Natural killer cell (primary cell): ENCODE measurements at regions not wholly inside any gene's neighbourhood (a gene's known extent, or its start where the extent isn't known, plus 50 kb on each side); places are given as distances from the start of the nearest gene placed in this dataset.

Source experiments
- ATAC-seq, 3 donors: fragments of 150-1000 bp in 2 of 3; fragments of 200-7000 bp in 1 of 3; cut with Tn5 transposase; 1 replicate in 1 of 3; 2 replicates in 2 of 3; pipeline ENCODE4 v1.10.0; 2021; ENCODE audit warnings: mild to moderate bottlenecking in 2 of 3, moderate library complexity in 2 of 3
- DNase-seq, 2 donors: peaks; one replicate each; pipeline versions ENCODE4 v3.0.0 to v3.0.0-alpha.2; 2013 to 2021; ENCODE audit warnings: mixed read lengths in 1 of 2
- H3K27ac ChIP-seq: one replicate; pipeline ENCODE4 v1.5.1; 2013; ENCODE audit warnings: mild to moderate bottlenecking, low read length
- H3K27me3 ChIP-seq: one replicate; pipeline ENCODE4 v1.6.1; 2013; ENCODE audit warnings: low read length; ENCODE audit not compliant: control insufficient read depth, insufficient read depth
- H3K36me3 ChIP-seq: one replicate; pipeline ENCODE4 v1.6.1; 2013; ENCODE audit warnings: low read length; ENCODE audit not compliant: control insufficient read depth, insufficient read depth
- H3K4me1 ChIP-seq: one replicate; pipeline ENCODE4 v1.6.1; 2013; ENCODE audit warnings: low read length; ENCODE audit not compliant: control insufficient read depth, insufficient read depth
- H3K4me3 ChIP-seq: one replicate; pipeline ENCODE4 v1.5.1; 2013; ENCODE audit warnings: low read length
- H3K9me3 ChIP-seq: one replicate; pipeline ENCODE4 v1.6.1; 2013; ENCODE audit warnings: low read length; ENCODE audit not compliant: control insufficient read depth, insufficient read depth
- H3K27ac Mint-ChIP-seq, 2 donors: one replicate each; pipeline ENCODE4 v1.8.0; 2022; ENCODE audit warnings: mild to moderate bottlenecking in 2 of 2, mixed read lengths in 2 of 2, moderate library complexity in 1 of 2
- H3K27me3 Mint-ChIP-seq, 2 donors: one replicate each; pipeline ENCODE4 v1.8.0; 2022; ENCODE audit warnings: low read depth in 2 of 2, mixed read lengths in 2 of 2
- H3K36me3 Mint-ChIP-seq: one replicate; pipeline ENCODE4 v1.8.0; 2022; ENCODE audit warnings: mixed read lengths
- H3K4me1 Mint-ChIP-seq, 2 donors: one replicate each; pipeline ENCODE4 v1.8.0; 2022; ENCODE audit warnings: mixed read lengths in 2 of 2
- H3K4me3 Mint-ChIP-seq: one replicate; pipeline ENCODE4 v1.8.0; 2022; ENCODE audit warnings: mild to moderate bottlenecking, moderate library complexity, mixed read lengths
- H3K9me3 Mint-ChIP-seq, 2 donors: one replicate each; pipeline ENCODE4 v1.8.0; 2022; ENCODE audit warnings: mixed read lengths in 2 of 2
- WGBS: methylation state at CpG from one replicate; pipeline ENCODE4 v1.1.7; 2013; ENCODE audit warnings: missing lambda C conversion rate; ENCODE audit not compliant: insufficient coverage; 5-methylcytosine and 5-hydroxymethylcytosine counted together
- intact Hi-C: fragments of 100-400 bp; cut with micrococcal nuclease; formaldehyde crosslinking; loops from one replicate; pipeline ENCODE4 v1.14.2; 2022
- TF ChIP-seq, protein P1 (sequence below): fragments of 200-600 bp; IDR thresholded peaks from one replicate; pipeline ENCODE4 v1.8.0; 2022; ENCODE audit warnings: antibody characterized with exemption

DNA sequence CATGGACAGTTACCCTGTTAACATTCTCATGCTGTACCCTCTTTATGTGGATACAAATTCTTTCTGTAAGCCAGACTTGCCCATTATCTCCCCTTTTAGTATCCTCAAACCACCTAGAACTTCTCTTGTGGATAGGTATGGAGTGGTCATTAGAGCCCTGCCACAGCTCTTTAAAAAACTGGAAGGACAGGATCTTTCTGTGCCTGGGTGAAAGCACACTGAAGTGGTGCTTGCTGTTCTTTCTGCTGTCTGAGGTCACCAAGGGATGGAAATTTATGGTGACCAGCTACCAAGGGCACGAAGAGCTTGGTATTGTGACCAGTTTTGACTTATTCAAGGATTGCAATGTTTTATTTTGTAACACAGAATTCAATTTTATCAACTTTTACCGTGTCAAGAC lies 344.2 kb downstream of the CBLL2 start:
- no peak overlapping the region for H3K4me3 Mint-ChIP-seq
- Histone ChIP-seq H3K27me3 (no peaks in the 10 kb centered on the region), H3K36me3 (no peaks in the 10 kb centered on the region), H3K4me1 (no peaks in the 10 kb centered on the region), H3K9me3 (no peaks in the 10 kb centered on the region), H3K4me3 (no peak overlapping the region), H3K27ac (no peak overlapping the region)
- DNase-seq, result no peak
- no peak overlapping the region for H3K27ac Mint-ChIP-seq
- intact Hi-C loops, result no loop called here
- peaks cover 0 to 7% of the 10 kb centered on the region in 2 donors for H3K9me3 Mint-ChIP-seq
- TF ChIP-seq, protein P1, sequence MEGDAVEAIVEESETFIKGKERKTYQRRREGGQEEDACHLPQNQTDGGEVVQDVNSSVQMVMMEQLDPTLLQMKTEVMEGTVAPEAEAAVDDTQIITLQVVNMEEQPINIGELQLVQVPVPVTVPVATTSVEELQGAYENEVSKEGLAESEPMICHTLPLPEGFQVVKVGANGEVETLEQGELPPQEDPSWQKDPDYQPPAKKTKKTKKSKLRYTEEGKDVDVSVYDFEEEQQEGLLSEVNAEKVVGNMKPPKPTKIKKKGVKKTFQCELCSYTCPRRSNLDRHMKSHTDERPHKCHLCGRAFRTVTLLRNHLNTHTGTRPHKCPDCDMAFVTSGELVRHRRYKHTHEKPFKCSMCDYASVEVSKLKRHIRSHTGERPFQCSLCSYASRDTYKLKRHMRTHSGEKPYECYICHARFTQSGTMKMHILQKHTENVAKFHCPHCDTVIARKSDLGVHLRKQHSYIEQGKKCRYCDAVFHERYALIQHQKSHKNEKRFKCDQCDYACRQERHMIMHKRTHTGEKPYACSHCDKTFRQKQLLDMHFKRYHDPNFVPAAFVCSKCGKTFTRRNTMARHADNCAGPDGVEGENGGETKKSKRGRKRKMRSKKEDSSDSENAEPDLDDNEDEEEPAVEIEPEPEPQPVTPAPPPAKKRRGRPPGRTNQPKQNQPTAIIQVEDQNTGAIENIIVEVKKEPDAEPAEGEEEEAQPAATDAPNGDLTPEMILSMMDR, result no peak
- no peaks in the 10 kb centered on the region for H3K4me1 Mint-ChIP-seq
- no peaks in the 10 kb centered on the region for H3K27me3 Mint-ChIP-seq
- 57% methylated on average over 1 of the region's 2 CpGs for WGBS
- H3K36me3 Mint-ChIP-seq, result no peaks in the 10 kb centered on the region
- ATAC-seq, result no peak

DNA sequence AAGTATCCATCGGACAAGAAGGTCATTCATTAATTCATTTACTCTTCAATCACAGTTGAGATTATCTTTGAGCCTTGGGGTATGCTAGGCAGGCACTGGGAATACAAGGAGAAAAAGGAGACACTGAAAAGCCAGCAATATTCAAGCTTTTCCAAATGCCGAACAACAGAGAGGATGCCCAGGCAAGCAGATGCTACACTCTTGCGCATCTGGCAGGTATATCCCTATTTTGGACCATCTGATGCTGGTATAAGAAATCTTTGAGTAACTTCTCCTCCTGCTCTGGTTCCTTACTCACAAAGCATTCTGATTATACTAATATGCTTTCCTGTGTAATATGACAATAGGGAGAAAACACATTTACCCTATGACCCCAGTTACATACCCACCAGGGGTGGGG lies 354.9 kb downstream of the CBLL2 start:
- no peaks in the 10 kb centered on the region for H3K27me3 ChIP-seq
- no peak overlapping the region for H3K4me3 ChIP-seq
- no peaks in the 10 kb centered on the region for H3K36me3 ChIP-seq
- H3K4me1 ChIP-seq, result no peaks in the 10 kb centered on the region
- H3K27ac Mint-ChIP-seq, result no peak overlapping the region
- H3K4me1 Mint-ChIP-seq, result no peaks in the 10 kb centered on the region
- H3K9me3 Mint-ChIP-seq, result peaks cover 0 to 2% of the 10 kb centered on the region in 2 donors
- 100% methylated on average over 1 of the region's 3 CpGs for WGBS
- TF ChIP-seq, protein P1, result no peak
- H3K36me3 Mint-ChIP-seq, result no peaks in the 10 kb centered on the region
- no peaks in the 10 kb centered on the region for H3K9me3 ChIP-seq
- DNase-seq (no peak), ATAC-seq (no peak)
- H3K4me3 Mint-ChIP-seq, result no peak overlapping the region
- no peaks in the 10 kb centered on the region for H3K27me3 Mint-ChIP-seq
- H3K27ac ChIP-seq, result no peak overlapping the region
- intact Hi-C loops, result no loop called here

DNA sequence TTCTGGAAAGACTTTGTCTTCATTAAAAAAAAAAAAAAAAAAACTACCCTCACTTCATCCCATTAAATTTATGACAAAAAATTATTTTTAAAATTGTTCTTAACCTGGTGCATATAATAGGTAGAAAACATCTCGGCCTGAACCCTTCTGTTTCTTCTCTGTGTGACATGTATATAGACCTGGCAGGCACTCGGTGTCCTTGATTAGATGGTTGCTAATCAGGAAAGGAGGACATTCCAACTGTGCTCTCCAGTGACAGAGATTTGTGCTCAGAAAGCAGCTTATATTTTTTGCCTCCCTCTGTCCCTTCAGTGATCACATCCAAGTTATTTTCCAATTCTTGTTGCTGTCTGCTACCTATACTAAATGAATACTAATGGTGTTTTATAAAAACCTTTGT lies 355.6 kb downstream of the CBLL2 start:
- no peaks in the 10 kb centered on the region for H3K4me1 ChIP-seq
- H3K9me3 ChIP-seq, result no peaks in the 10 kb centered on the region
- H3K27ac ChIP-seq, result no peak overlapping the region
- TF ChIP-seq, protein P1, result no peak
- no peak overlapping the region for H3K4me3 ChIP-seq
- H3K27ac Mint-ChIP-seq, result no peak overlapping the region
- H3K36me3 Mint-ChIP-seq, result no peaks in the 10 kb centered on the region
- WGBS, result 83% methylated on average over 1 of the region's 2 CpGs
- no peak overlapping the region for H3K4me3 Mint-ChIP-seq
- ATAC-seq (no peak), DNase-seq (no peak)
- H3K4me1 Mint-ChIP-seq, result no peaks in the 10 kb centered on the region
- H3K27me3 Mint-ChIP-seq, result no peaks in the 10 kb centered on the region
- H3K9me3 Mint-ChIP-seq, result peaks cover 0 to 2% of the 10 kb centered on the region in 2 donors
- intact Hi-C loops, result no loop called here
- H3K27me3 ChIP-seq, result no peaks in the 10 kb centered on the region
- no peaks in the 10 kb centered on the region for H3K36me3 ChIP-seq

DNA sequence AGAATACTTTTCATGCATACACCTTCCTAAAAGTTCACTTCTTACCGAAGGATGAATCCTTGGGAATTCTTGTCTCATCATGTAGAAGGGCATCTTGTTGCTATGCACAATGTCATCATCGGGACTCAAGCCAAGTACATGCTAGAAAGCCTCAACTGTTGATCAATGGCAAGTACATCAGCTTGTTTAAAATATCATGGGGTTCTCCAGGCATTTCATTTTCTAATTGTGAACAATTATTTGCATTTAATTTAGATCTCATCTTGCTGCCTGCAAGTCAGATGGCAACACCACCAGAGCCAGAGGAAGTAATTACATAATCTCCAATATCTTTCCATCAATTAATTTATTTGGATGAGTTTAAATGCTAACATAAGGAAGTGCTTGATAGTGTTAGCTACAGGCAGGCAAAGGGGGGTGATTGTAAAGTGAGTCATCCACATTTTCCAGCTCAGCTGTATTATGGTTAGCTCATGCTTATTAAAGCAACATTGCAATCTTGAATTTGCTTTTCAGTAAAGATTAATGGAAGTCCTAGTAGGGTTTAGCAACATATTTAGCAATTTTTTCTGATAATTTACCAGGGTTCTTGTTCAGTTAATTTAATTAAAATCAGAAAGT lies 356.5 kb downstream of the CBLL2 start:
- no peaks in the 10 kb centered on the region for H3K36me3 Mint-ChIP-seq
- no peak overlapping the region for H3K27ac Mint-ChIP-seq
- Histone ChIP-seq H3K27ac (no peak overlapping the region), H3K4me3 (no peak overlapping the region), H3K9me3 (no peaks in the 10 kb centered on the region), H3K36me3 (no peaks in the 10 kb centered on the region), H3K27me3 (no peaks in the 10 kb centered on the region), H3K4me1 (no peaks in the 10 kb centered on the region)
- WGBS, result 93% methylated on average over 2 of the region's 2 CpGs
- TF ChIP-seq, protein P1, result no peak
- no peaks in the 10 kb centered on the region for H3K4me1 Mint-ChIP-seq
- intact Hi-C loops, result no loop called here
- ATAC-seq, result no peak
- no peak overlapping the region for H3K4me3 Mint-ChIP-seq
- no peak for DNase-seq
- H3K9me3 Mint-ChIP-seq, result no peaks in the 10 kb centered on the region
- H3K27me3 Mint-ChIP-seq, result no peaks in the 10 kb centered on the region
